ENCODE measurements at regions not wholly inside any gene's neighbourhood (a gene's known extent, or its start where the extent isn't known, plus 50 kb on each side); places are given as distances from the start of the nearest gene placed in this dataset.

- no peaks in the 10 kb centered on the region for H3K4me1 ChIP-seq
- no peak overlapping the region for H3K4me3 ChIP-seq
- no peak for DNase-seq (ENCODE audit: low spot score in 2 of 2)
- H3K9me3 ChIP-seq = no peaks in the 10 kb centered on the region
- H3K27ac ChIP-seq = no peak overlapping the region
- H3K27me3 ChIP-seq = no peaks in the 10 kb centered on the region
- no peaks in the 10 kb centered on the region for H3K36me3 ChIP-seq
- TF ChIP-seq POLR2A (IDR thresholded peaks at IDR 0.05) = no peak
- TF ChIP-seq, protein P1, sequence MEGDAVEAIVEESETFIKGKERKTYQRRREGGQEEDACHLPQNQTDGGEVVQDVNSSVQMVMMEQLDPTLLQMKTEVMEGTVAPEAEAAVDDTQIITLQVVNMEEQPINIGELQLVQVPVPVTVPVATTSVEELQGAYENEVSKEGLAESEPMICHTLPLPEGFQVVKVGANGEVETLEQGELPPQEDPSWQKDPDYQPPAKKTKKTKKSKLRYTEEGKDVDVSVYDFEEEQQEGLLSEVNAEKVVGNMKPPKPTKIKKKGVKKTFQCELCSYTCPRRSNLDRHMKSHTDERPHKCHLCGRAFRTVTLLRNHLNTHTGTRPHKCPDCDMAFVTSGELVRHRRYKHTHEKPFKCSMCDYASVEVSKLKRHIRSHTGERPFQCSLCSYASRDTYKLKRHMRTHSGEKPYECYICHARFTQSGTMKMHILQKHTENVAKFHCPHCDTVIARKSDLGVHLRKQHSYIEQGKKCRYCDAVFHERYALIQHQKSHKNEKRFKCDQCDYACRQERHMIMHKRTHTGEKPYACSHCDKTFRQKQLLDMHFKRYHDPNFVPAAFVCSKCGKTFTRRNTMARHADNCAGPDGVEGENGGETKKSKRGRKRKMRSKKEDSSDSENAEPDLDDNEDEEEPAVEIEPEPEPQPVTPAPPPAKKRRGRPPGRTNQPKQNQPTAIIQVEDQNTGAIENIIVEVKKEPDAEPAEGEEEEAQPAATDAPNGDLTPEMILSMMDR (IDR thresholded peaks at IDR 0.05) = no peak
- no peak for TF ChIP-seq EP300 (IDR thresholded peaks at IDR 0.05)
- no peak for TF ChIP-seq POLR2AphosphoS5 (IDR thresholded peaks at IDR 0.05)
These were observed 302.2 kb downstream of the BCL11A start for GRCh38 chr2:60251247-60251646.

DNA sequence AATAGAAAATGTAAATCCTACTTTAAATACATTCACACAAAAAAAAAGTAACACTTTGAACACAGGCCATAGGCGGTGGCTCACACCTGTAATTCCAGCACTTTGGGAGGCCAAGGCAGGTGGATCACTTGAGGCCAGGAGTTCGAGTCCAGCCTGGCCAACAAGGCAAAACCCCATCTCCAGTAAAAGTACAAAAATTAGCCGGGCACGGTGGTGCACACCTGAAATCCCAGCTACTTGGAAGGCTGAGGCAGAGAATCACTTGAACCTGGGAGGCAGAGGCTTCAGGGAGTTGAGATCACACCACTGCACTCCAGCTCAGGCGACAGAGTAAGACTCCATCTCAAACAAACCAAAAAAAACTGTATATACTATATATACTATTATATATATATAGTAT, 303.6 kb downstream of the BCL11A start:
- no peaks in the 10 kb centered on the region for H3K36me3 ChIP-seq
- H3K4me3 ChIP-seq = no peak overlapping the region
- H3K4me1 ChIP-seq = no peaks in the 10 kb centered on the region
- no peaks in the 10 kb centered on the region for H3K27me3 ChIP-seq
- DNase-seq (ENCODE audit: low spot score in 2 of 2) = no peak
- no peaks in the 10 kb centered on the region for H3K9me3 ChIP-seq
- no peak for TF ChIP-seq EP300 (IDR thresholded peaks at IDR 0.05)
- TF ChIP-seq POLR2AphosphoS5 (IDR thresholded peaks at IDR 0.05) = no peak
- no peak for TF ChIP-seq POLR2A (IDR thresholded peaks at IDR 0.05)
- TF ChIP-seq, protein P1 (IDR thresholded peaks at IDR 0.05) = no peak
- no peak overlapping the region for H3K27ac ChIP-seq
- WGBS = 95% methylated on average over 5 of the region's 5 CpGs

DNA sequence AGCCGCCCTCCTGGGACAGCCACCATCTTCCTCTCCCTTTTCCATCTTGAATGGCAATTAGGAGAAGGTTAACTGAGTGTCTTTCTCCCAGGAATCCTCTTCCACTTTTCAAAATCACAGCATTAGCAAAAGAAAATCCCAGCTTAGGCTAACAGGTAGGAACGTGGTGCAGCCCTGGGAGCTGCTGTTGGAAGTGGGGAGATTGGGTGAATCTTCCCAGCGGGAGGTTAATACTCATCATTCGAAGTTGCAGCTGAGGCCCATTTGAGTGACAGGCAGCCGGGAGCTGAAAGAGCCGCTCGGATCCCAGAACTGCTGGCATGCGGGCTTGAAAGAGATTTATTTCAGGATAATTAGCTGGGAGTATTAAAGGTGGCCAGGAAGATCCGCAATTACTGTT, 306.0 kb downstream of the BCL11A start:
- H3K9me3 ChIP-seq = no peaks in the 10 kb centered on the region
- TF ChIP-seq, protein P1 (IDR thresholded peaks at IDR 0.05) = no peak
- TF ChIP-seq POLR2A (IDR thresholded peaks at IDR 0.05) (no peak), EP300 (IDR thresholded peaks at IDR 0.05) (no peak), POLR2AphosphoS5 (IDR thresholded peaks at IDR 0.05) (no peak)
- WGBS = 70% methylated on average over 9 of the region's 9 CpGs

GRCh38 chr2:60246583-60246982, 306.9 kb downstream of the BCL11A start:
- no peaks in the 10 kb centered on the region for H3K36me3 ChIP-seq
- H3K9me3 ChIP-seq = no peaks in the 10 kb centered on the region
- no peak overlapping the region for H3K4me3 ChIP-seq
- H3K27me3 ChIP-seq = no peaks in the 10 kb centered on the region
- H3K4me1 ChIP-seq = no peaks in the 10 kb centered on the region
- WGBS = 93% methylated on average over 2 of the region's 2 CpGs
- H3K27ac ChIP-seq = no peak overlapping the region
- no peak for TF ChIP-seq POLR2A (IDR thresholded peaks at IDR 0.05)
- no peak for TF ChIP-seq EP300 (IDR thresholded peaks at IDR 0.05)
- TF ChIP-seq POLR2AphosphoS5 (IDR thresholded peaks at IDR 0.05) = no peak
- TF ChIP-seq, protein P1 (IDR thresholded peaks at IDR 0.05) = no peak
- DNase-seq (ENCODE audit: low spot score in 2 of 2) = no peak

More for the DNA sequence above, 306.0 kb downstream of the BCL11A start:
- Histone ChIP-seq H3K4me3 (no peak overlapping the region), H3K27ac (no peak overlapping the region), H3K27me3 (no peaks in the 10 kb centered on the region), H3K4me1 (no peaks in the 10 kb centered on the region), H3K36me3 (no peaks in the 10 kb centered on the region)
- no peak for DNase-seq (ENCODE audit: low spot score in 2 of 2)

DNA sequence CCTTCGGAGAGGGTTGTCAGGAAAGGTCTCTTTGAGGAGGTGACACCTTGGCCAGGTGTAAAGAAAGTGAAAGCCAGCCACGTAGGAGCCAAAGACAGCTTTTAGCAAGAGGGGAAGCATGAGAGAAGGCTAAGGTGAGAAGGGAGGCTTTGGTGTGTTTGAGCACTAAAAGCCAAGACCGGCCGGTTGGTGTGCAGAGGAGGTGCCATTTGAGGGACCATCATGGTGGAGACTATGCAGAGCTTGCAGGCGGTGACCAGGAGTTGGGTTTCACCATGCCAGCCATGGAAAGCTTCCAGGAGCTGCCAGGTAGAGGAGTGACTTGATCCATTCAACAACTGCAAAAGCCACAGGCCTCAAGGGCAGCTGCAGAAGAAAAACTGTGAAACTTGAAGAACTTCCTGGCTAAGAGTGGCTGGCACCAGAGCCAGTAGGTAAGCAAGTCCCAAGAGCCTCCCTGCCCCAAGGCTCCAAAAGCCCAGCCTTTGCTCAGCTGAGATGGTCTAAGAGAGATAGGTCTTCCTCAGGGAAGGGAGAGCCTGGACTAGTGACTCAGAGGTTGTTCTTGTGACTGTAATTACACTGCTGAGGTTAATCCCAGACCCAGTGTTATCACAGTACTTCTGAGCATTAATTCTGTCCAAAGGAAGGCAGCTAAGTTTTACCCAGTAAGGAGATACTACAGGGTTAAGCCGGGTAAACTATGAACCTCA, 319.0 kb downstream of the BCL11A start:
- Histone ChIP-seq H3K4me1 (peaks cover 6% of the 10 kb centered on the region), H3K4me3 (no peak overlapping the region), H3K36me3 (no peaks in the 10 kb centered on the region), H3K27ac (no peak overlapping the region), H3K27me3 (no peaks in the 10 kb centered on the region), H3K9me3 (no peaks in the 10 kb centered on the region)
- DNase-seq (ENCODE audit: low spot score in 2 of 2) = no peak
- 77% methylated on average over 6 of the region's 6 CpGs for WGBS
- TF ChIP-seq POLR2AphosphoS5 (IDR thresholded peaks at IDR 0.05) = no peak
- no peak for TF ChIP-seq POLR2A (IDR thresholded peaks at IDR 0.05)
- TF ChIP-seq, protein P1 (IDR thresholded peaks at IDR 0.05) = no peak
- no peak for TF ChIP-seq EP300 (IDR thresholded peaks at IDR 0.05)
